ENCODE measurements at regions not wholly inside any gene's neighbourhood (a gene's known extent, or its start where the extent isn't known, plus 50 kb on each side); places are given as distances from the start of the nearest gene placed in this dataset.
"Not testable (repeated sequence)": the region's sequence is repeated elsewhere in the genome, so short reads cannot be mapped to it uniquely, and the experiment has no call there.

- Histone ChIP-seq H3K4me3 (replicated peaks in 1 of 3) (no peak overlapping the region), H3K27ac (peak overlapping the region in 1 of 3 donors; percentile 97), H3K27me3 (no peaks in the 10 kb centered on the region), H3K36me3 (no peaks in the 10 kb centered on the region), H3K4me1 (peaks cover 8 to 18% of the 10 kb centered on the region in 2 donors), H3K9me3 (no peaks in the 10 kb centered on the region)
- peak in 1 of 2 donors; percentile 20 for DNase-seq
- WGBS, 2 donors: 74% methylated on average over 7 of the region's 7 CpGs
- intact Hi-C loops (cut with DNase I): no loop called here
- TF ChIP-seq CTCF (IDR thresholded peaks at IDR 0.05): peak in 1 of 6 experiments; percentile 16
- no peak for TF ChIP-seq POLR2A (IDR thresholded peaks at IDR 0.05)
Measured at GRCh38 chr7:156503196-156503595, 137.4 kb upstream of the RNF32 start.

- H3K27ac ChIP-seq; H3K27me3 ChIP-seq; H3K9me3 ChIP-seq; DNase-seq; H3K4me3 ChIP-seq (replicated peaks in 1 of 3); H3K36me3 ChIP-seq; intact Hi-C loops (cut with DNase I): not testable (repeated sequence)
- peaks cover 8 to 18% of the 10 kb centered on the region in 2 donors for H3K4me1 ChIP-seq
- 96 to 97% methylated on average over 1 of the region's 1 CpG for WGBS, 2 donors
Measured at GRCh38 chr7:156501815-156502214, 138.8 kb upstream of the RNF32 start.

GRCh38 chr7:156499247-156499881 is 141.2 kb upstream of the RNF32 start:
- Histone ChIP-seq H3K36me3 (no peaks in the 10 kb centered on the region), H3K27me3 (no peaks in the 10 kb centered on the region), H3K4me1 (peaks cover 10 to 17% of the 10 kb centered on the region in 2 donors), H3K9me3 (no peaks in the 10 kb centered on the region), H3K27ac (no peak overlapping the region), H3K4me3 (replicated peaks in 1 of 3) (no peak overlapping the region)
- intact Hi-C loops (cut with DNase I): no loop called here
- no peak for DNase-seq
- TF ChIP-seq POLR2A (IDR thresholded peaks at IDR 0.05) (no peak), CTCF (IDR thresholded peaks at IDR 0.05) (no peak)
- whole genome bisulfite sequencing, 2 donors: 78 to 85% methylated on average over 12 of the region's 12 CpGs

GRCh38 chr7:156497776-156498509 is 142.6 kb upstream of the RNF32 start:
- H3K27ac ChIP-seq: no peak overlapping the region
- no peak for DNase-seq

GRCh38 chr7:156496865-156497264 is 143.7 kb upstream of the RNF32 start:
- no peak for DNase-seq
- intact Hi-C loops (cut with DNase I): no loop called here
- Histone ChIP-seq H3K9me3 (no peaks in the 10 kb centered on the region), H3K4me1 (peaks cover 5 to 9% of the 10 kb centered on the region in 2 donors), H3K27me3 (no peaks in the 10 kb centered on the region), H3K4me3 (replicated peaks in 1 of 3) (no peak overlapping the region), H3K27ac (no peak overlapping the region), H3K36me3 (no peaks in the 10 kb centered on the region)
- WGBS, 2 donors: 59 to 71% methylated on average over 8 of the region's 8 CpGs
- no peak for TF ChIP-seq CTCF (IDR thresholded peaks at IDR 0.05)
- TF ChIP-seq POLR2A (IDR thresholded peaks at IDR 0.05): no peak

More at GRCh38 chr7:156497776-156498509, 142.6 kb upstream of the RNF32 start:
- Histone ChIP-seq H3K9me3 (no peaks in the 10 kb centered on the region), H3K4me3 (replicated peaks in 1 of 3) (no peak overlapping the region), H3K4me1 (peaks cover 5 to 9% of the 10 kb centered on the region in 2 donors), H3K36me3 (no peaks in the 10 kb centered on the region), H3K27me3 (no peaks in the 10 kb centered on the region)
- 88 to 93% methylated on average over 17 of the region's 17 CpGs for WGBS, 2 donors
- TF ChIP-seq POLR2A (IDR thresholded peaks at IDR 0.05): no peak
- TF ChIP-seq CTCF (IDR thresholded peaks at IDR 0.05): no peak
- intact Hi-C loops (cut with DNase I): no loop called here

Measured in thyroid gland (tissue), 4 donors.